ENCODE measurements at regions not wholly inside any gene's neighbourhood (a gene's known extent, or its start where the extent isn't known, plus 50 kb on each side); places are given as distances from the start of the nearest gene placed in this dataset.

DNA sequence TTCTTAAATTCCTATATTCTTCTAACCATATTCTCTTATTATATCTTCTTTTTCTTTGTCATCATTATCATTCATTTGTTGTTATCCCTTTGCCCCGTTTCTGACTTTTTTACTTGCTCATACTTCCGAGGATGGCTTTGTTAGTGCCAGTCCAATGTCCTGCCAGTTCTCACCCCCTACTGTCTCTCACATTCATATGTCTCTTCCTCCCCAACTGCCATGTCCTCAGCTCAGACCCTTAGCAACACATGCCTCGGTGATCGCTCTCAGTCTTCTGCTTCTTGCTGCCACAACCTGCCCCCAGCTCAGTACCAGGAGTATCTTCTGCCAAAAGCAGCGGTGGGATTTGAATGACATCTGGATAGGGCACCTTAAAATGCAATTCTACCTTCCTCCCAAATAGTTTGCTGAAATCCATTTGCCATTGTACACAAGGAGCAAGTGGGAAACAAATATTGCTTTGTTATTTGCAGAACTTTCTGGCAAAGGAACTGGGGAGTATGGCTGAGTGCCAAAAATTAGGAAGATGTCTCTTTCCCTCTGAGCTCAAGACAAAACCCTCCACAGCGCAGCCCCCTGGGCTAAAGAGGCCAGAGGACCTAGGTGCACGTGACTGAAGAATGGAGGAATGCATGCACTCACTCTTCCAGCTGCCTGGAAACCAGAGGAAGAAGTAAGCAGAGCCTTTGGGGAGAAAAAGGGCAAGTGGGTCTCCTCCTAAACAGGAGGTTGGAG is 57.7 kb upstream of the CTNNB1 start:
- no peak overlapping the region for H3K4me3 Mint-ChIP-seq (ENCODE audit: low read depth, unreplicated experiment)
- DNase-seq, result no peak
- peaks cover 31% of the 10 kb centered on the region for H3K27me3 Mint-ChIP-seq (ENCODE audit: unreplicated experiment)
- no peaks in the 10 kb centered on the region for H3K36me3 Mint-ChIP-seq (ENCODE audit: insufficient read depth, unreplicated experiment)
- intact Hi-C loops (cut with micrococcal nuclease; ENCODE audit: unreplicated experiment), result no loop called here
- CTCF ChIA-PET, result no interaction called here
- H3K4me1 Mint-ChIP-seq (ENCODE audit: low read depth, unreplicated experiment), result no peaks in the 10 kb centered on the region
- BruUV-seq (replicated peaks), result no TSS peak
- peaks cover 9% of the 10 kb centered on the region for H3K9me3 Mint-ChIP-seq (ENCODE audit: low read depth, unreplicated experiment)
- H3K27ac Mint-ChIP-seq (ENCODE audit: unreplicated experiment), result no peak overlapping the region
- TF ChIP-seq, protein P1, sequence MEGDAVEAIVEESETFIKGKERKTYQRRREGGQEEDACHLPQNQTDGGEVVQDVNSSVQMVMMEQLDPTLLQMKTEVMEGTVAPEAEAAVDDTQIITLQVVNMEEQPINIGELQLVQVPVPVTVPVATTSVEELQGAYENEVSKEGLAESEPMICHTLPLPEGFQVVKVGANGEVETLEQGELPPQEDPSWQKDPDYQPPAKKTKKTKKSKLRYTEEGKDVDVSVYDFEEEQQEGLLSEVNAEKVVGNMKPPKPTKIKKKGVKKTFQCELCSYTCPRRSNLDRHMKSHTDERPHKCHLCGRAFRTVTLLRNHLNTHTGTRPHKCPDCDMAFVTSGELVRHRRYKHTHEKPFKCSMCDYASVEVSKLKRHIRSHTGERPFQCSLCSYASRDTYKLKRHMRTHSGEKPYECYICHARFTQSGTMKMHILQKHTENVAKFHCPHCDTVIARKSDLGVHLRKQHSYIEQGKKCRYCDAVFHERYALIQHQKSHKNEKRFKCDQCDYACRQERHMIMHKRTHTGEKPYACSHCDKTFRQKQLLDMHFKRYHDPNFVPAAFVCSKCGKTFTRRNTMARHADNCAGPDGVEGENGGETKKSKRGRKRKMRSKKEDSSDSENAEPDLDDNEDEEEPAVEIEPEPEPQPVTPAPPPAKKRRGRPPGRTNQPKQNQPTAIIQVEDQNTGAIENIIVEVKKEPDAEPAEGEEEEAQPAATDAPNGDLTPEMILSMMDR (IDR thresholded peaks at IDR 0.05; ENCODE audit: unreplicated experiment), result no peak

DNA sequence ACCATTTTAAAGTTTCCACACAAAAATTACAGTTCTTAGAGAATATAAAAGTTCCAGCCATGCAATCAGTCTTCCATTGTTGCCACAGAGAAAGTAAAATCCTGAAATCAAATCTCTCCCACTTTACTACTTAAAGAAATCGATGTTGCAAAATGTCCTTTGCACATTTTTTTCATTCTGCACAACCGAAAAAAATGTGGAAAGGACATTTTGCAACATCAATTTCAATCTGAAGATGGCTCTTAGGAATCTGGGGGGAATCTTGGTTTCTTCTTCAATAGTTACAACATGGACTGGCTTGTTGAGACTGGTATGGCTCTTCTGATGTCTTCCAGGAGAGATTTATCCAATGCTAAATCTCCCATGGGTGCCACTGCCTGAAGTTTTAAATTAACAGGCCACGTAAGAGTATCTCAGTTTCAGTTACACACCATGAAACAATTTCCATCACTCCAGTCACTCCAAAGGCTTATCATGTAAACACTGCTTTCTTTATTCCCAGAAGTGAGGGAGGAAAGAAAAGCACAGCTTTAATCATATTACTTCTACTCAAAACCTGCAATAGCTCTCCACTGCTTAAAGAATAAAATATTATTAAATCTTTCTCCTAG is 55.8 kb upstream of the CTNNB1 start:
- Mint-ChIP-seq H3K4me1 (ENCODE audit: low read depth, unreplicated experiment) (no peaks in the 10 kb centered on the region), H3K36me3 (ENCODE audit: insufficient read depth, unreplicated experiment) (no peaks in the 10 kb centered on the region), H3K4me3 (ENCODE audit: low read depth, unreplicated experiment) (no peak overlapping the region), H3K9me3 (ENCODE audit: low read depth, unreplicated experiment) (peaks cover 12% of the 10 kb centered on the region), H3K27me3 (ENCODE audit: unreplicated experiment) (peaks cover 32% of the 10 kb centered on the region), H3K27ac (ENCODE audit: unreplicated experiment) (no peak overlapping the region)
- no TSS peak for BruUV-seq (replicated peaks)
- CTCF ChIA-PET, result no interaction called here
- TF ChIP-seq, protein P1 (IDR thresholded peaks at IDR 0.05; ENCODE audit: unreplicated experiment), result no peak
- DNase-seq, result no peak
- intact Hi-C loops (cut with micrococcal nuclease; ENCODE audit: unreplicated experiment), result no loop called here

DNA sequence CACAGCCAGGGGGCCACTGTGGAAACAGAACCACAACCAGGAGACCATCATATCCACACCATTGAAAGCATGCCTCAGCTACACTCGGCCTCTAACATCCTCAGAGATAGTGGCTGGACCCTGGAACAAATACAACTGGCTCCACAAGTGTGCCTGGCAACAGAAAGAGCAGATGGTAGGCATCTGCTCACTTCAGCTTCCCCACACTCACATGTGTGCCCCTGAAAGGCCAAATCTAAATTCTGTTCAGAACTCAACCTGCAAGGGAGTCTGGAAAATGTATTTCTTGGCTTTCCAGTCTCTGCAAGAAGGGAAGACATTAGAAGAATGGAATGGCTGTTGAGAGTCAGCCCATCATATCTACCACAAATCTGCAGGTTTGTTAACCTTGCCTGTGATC is 54.7 kb upstream of the CTNNB1 start:
- H3K27me3 Mint-ChIP-seq (ENCODE audit: unreplicated experiment), result peaks cover 43% of the 10 kb centered on the region
- no peaks in the 10 kb centered on the region for H3K4me1 Mint-ChIP-seq (ENCODE audit: low read depth, unreplicated experiment)
- H3K9me3 Mint-ChIP-seq (ENCODE audit: low read depth, unreplicated experiment), result peaks cover 15% of the 10 kb centered on the region
- CTCF ChIA-PET, result no interaction called here
- no peak overlapping the region for H3K27ac Mint-ChIP-seq (ENCODE audit: unreplicated experiment)
- DNase-seq, result no peak
- intact Hi-C loops (cut with micrococcal nuclease; ENCODE audit: unreplicated experiment), result no loop called here
- no TSS peak for BruUV-seq (replicated peaks)
- TF ChIP-seq, protein P1 (IDR thresholded peaks at IDR 0.05; ENCODE audit: unreplicated experiment), result no peak
- H3K4me3 Mint-ChIP-seq (ENCODE audit: low read depth, unreplicated experiment), result no peak overlapping the region
- no peaks in the 10 kb centered on the region for H3K36me3 Mint-ChIP-seq (ENCODE audit: insufficient read depth, unreplicated experiment)

DNA sequence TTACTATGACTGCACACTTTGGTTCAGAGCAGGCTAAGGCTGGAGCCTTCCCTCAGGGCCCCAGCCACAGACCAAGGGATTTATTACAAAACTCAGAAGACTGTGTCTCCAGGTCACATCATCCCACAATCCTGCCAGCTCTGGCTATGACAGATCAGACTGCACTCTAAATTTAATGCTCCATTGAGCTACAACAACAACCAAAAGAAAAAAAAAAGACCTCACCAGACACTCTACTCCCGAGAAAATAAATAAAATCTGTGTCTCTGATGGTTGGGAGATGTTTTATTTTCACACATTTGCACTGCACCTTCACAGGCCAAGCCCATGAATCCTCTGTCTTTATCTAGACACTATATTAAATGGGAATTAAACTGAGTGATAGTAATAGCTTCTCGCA is 50.8 kb upstream of the CTNNB1 start:
- H3K27me3 Mint-ChIP-seq (ENCODE audit: unreplicated experiment), result peaks cover 24% of the 10 kb centered on the region

More for the DNA sequence above, 50.8 kb upstream of the CTNNB1 start:
- intact Hi-C loops (cut with micrococcal nuclease; ENCODE audit: unreplicated experiment), result no loop called here
- no peak overlapping the region for H3K4me3 Mint-ChIP-seq (ENCODE audit: low read depth, unreplicated experiment)
- no peak overlapping the region for H3K27ac Mint-ChIP-seq (ENCODE audit: unreplicated experiment)
- no peaks in the 10 kb centered on the region for H3K36me3 Mint-ChIP-seq (ENCODE audit: insufficient read depth, unreplicated experiment)
- TF ChIP-seq, protein P1 (IDR thresholded peaks at IDR 0.05; ENCODE audit: unreplicated experiment), result no peak
- peaks cover 9% of the 10 kb centered on the region for H3K9me3 Mint-ChIP-seq (ENCODE audit: low read depth, unreplicated experiment)
- no peaks in the 10 kb centered on the region for H3K4me1 Mint-ChIP-seq (ENCODE audit: low read depth, unreplicated experiment)
- BruUV-seq (replicated peaks), result no TSS peak
- CTCF ChIA-PET, result no interaction called here
- DNase-seq, result no peak

Data from Calu3 (cell line).